ENCODE measurements at regions not wholly inside any gene's neighbourhood (a gene's known extent, or its start where the extent isn't known, plus 50 kb on each side); places are given as distances from the start of the nearest gene placed in this dataset.

- TF ChIP-seq EZH2phosphoT487 (IDR thresholded peaks at IDR 0.05; ENCODE audit: low read length), result no peak
- no peak for TF ChIP-seq CTCF (IDR thresholded peaks at IDR 0.05; ENCODE audit: low read length)
- no peak for TF ChIP-seq EZH2 (optimal IDR thresholded peaks at IDR 0.05; ENCODE audit: low read depth, low read length)
- Histone ChIP-seq H3K9me2 (replicated peaks; ENCODE audit: insufficient read depth, low read length) (no peaks in the 10 kb centered on the region), H3K4me3 (ENCODE audit: low read length) (no peak overlapping the region), H3K4me2 (ENCODE audit: low read depth, low read length) (no peak overlapping the region), H3K4me1 (ENCODE audit: low read length) (no peaks in the 10 kb centered on the region), H3F3A (ENCODE audit: insufficient read depth, low read length) (no peaks in the 10 kb centered on the region), H3K36me3 (replicated peaks; ENCODE audit: insufficient read depth, low read length) (no peaks in the 10 kb centered on the region), H3K9ac (ENCODE audit: low read length) (no peak overlapping the region), H3K27me3 (replicated peaks; ENCODE audit: insufficient read depth, low read length) (no peaks in the 10 kb centered on the region), H3K79me2 (ENCODE audit: low read length) (no peaks in the 10 kb centered on the region), H2AFZ (ENCODE audit: low read length) (no peak overlapping the region), H3K27ac (ENCODE audit: low read length) (no peak overlapping the region), H4K20me1 (ENCODE audit: insufficient read depth, low read length) (no peaks in the 10 kb centered on the region), H3K9me3 (replicated peaks; ENCODE audit: insufficient read depth, low read length) (no peaks in the 10 kb centered on the region)
- no peak for DNase-seq
Observed at GRCh38 chr2:7428454-7429204, 511.4 kb downstream of the RNF144A start.

- H4K20me1 ChIP-seq (ENCODE audit: insufficient read depth, low read length), result no peaks in the 10 kb centered on the region
- no peak overlapping the region for H3K9ac ChIP-seq (ENCODE audit: low read length)
- H3K27ac ChIP-seq (ENCODE audit: low read length), result no peak overlapping the region
- H3K4me3 ChIP-seq (ENCODE audit: low read length), result no peak overlapping the region
- H3F3A ChIP-seq (ENCODE audit: insufficient read depth, low read length), result no peaks in the 10 kb centered on the region
- no peak for DNase-seq
- H3K27me3 ChIP-seq (replicated peaks; ENCODE audit: insufficient read depth, low read length), result no peaks in the 10 kb centered on the region
- TF ChIP-seq EZH2 (optimal IDR thresholded peaks at IDR 0.05; ENCODE audit: low read depth, low read length), result no peak
- TF ChIP-seq EZH2phosphoT487 (IDR thresholded peaks at IDR 0.05; ENCODE audit: low read length), result no peak
- TF ChIP-seq CTCF (IDR thresholded peaks at IDR 0.05; ENCODE audit: low read length), result no peak
- no peak overlapping the region for H3K4me2 ChIP-seq (ENCODE audit: low read depth, low read length)
- no peak overlapping the region for H2AFZ ChIP-seq (ENCODE audit: low read length)
- H3K4me1 ChIP-seq (ENCODE audit: low read length), result no peaks in the 10 kb centered on the region
- no peaks in the 10 kb centered on the region for H3K36me3 ChIP-seq (replicated peaks; ENCODE audit: insufficient read depth, low read length)
- H3K9me3 ChIP-seq (replicated peaks; ENCODE audit: insufficient read depth, low read length), result no peaks in the 10 kb centered on the region
- H3K9me2 ChIP-seq (replicated peaks; ENCODE audit: insufficient read depth, low read length), result no peaks in the 10 kb centered on the region
- no peaks in the 10 kb centered on the region for H3K79me2 ChIP-seq (ENCODE audit: low read length)
Observed at GRCh38 chr2:7429733-7430132, 512.5 kb downstream of the RNF144A start.

- Histone ChIP-seq H3K27ac (ENCODE audit: low read length) (no peak overlapping the region), H4K20me1 (ENCODE audit: insufficient read depth, low read length) (no peaks in the 10 kb centered on the region), H3K79me2 (ENCODE audit: low read length) (no peaks in the 10 kb centered on the region), H3K4me1 (ENCODE audit: low read length) (no peaks in the 10 kb centered on the region), H3K9ac (ENCODE audit: low read length) (no peak overlapping the region), H2AFZ (ENCODE audit: low read length) (no peak overlapping the region), H3F3A (ENCODE audit: insufficient read depth, low read length) (no peaks in the 10 kb centered on the region), H3K4me3 (ENCODE audit: low read length) (no peak overlapping the region), H3K27me3 (replicated peaks; ENCODE audit: insufficient read depth, low read length) (no peaks in the 10 kb centered on the region), H3K9me2 (replicated peaks; ENCODE audit: insufficient read depth, low read length) (no peaks in the 10 kb centered on the region), H3K4me2 (ENCODE audit: low read depth, low read length) (no peak overlapping the region), H3K9me3 (replicated peaks; ENCODE audit: insufficient read depth, low read length) (no peaks in the 10 kb centered on the region), H3K36me3 (replicated peaks; ENCODE audit: insufficient read depth, low read length) (no peaks in the 10 kb centered on the region)
- DNase-seq, result no peak
- TF ChIP-seq CTCF (IDR thresholded peaks at IDR 0.05; ENCODE audit: low read length) (no peak), EZH2phosphoT487 (IDR thresholded peaks at IDR 0.05; ENCODE audit: low read length) (no peak)
Observed at GRCh38 chr2:7430421-7430868, 513.2 kb downstream of the RNF144A start.
